ENCODE measurements at regions not wholly inside any gene's neighbourhood (a gene's known extent, or its start where the extent isn't known, plus 50 kb on each side); places are given as distances from the start of the nearest gene placed in this dataset.
"Not testable (repeated sequence)": the region's sequence is repeated elsewhere in the genome, so short reads cannot be mapped to it uniquely, and the experiment has no call there.

GRCh38 chr22:46040471-46041465 is 63.8 kb upstream of the WNT7B start:
- no peak for DNase-seq

GRCh38 chr22:46041642-46042041 is 64.7 kb upstream of the WNT7B start:
- DNase-seq, result no peak

GRCh38 chr22:46042786-46043185 is 65.8 kb upstream of the WNT7B start:
- no peak for DNase-seq

- DNase-seq, result no peak
These were observed 66.4 kb upstream of the WNT7B start for GRCh38 chr22:46043339-46043738.

- peak; percentile 42 for DNase-seq
These were observed 67.1 kb upstream of the WNT7B start for GRCh38 chr22:46043816-46044620.

GRCh38 chr22:46044621-46045458 is 67.9 kb upstream of the WNT7B start:
- no peak for DNase-seq

GRCh38 chr22:46045459-46046298 is 68.7 kb upstream of the WNT7B start:
- DNase-seq, result no peak

GRCh38 chr22:46046299-46046685 is 69.3 kb upstream of the WNT7B start:
- DNase-seq, result no peak

- DNase-seq, result no peak
These were observed 70.3 kb upstream of the WNT7B start for GRCh38 chr22:46047226-46047625.

- peak; percentile 37 for DNase-seq
These were observed 71.1 kb upstream of the WNT7B start for GRCh38 chr22:46047841-46048595.

- not testable (repeated sequence) for DNase-seq
These were observed 71.7 kb upstream of the WNT7B start for GRCh38 chr22:46048661-46049060.

GRCh38 chr22:46049726-46050450 is 72.9 kb upstream of the WNT7B start:
- no peak for DNase-seq

GRCh38 chr22:46050451-46050845 is 73.5 kb upstream of the WNT7B start:
- DNase-seq, result no peak

GRCh38 chr22:46050916-46051614 is 74.1 kb upstream of the WNT7B start:
- no peak for DNase-seq

GRCh38 chr22:46051646-46052045 is 74.7 kb upstream of the WNT7B start:
- DNase-seq, result no peak

GRCh38 chr22:46052331-46052771 is 75.4 kb upstream of the WNT7B start:
- DNase-seq, result no peak

- peak; percentile 78 for DNase-seq
These were observed 76.0 kb upstream of the WNT7B start for GRCh38 chr22:46052801-46053562.

GRCh38 chr22:46053563-46054090 is 76.7 kb upstream of the WNT7B start:
- peak; percentile 93 for DNase-seq
